IPS DF 4.7 (cell line): ENCODE measurements at regions not wholly inside any gene's neighbourhood (a gene's known extent, or its start where the extent isn't known, plus 50 kb on each side); places are given as distances from the start of the nearest gene placed in this dataset.
"Not testable (repeated sequence)": the region's sequence is repeated elsewhere in the genome, so short reads cannot be mapped to it uniquely, and the experiment has no call there.

Experiments
- DNase-seq: peaks from one replicate; pipeline ENCODE4 v3.0.0-alpha.2; 2013; ENCODE audit warnings: low spot score; ENCODE audit errors: extremely low read depth

DNA sequence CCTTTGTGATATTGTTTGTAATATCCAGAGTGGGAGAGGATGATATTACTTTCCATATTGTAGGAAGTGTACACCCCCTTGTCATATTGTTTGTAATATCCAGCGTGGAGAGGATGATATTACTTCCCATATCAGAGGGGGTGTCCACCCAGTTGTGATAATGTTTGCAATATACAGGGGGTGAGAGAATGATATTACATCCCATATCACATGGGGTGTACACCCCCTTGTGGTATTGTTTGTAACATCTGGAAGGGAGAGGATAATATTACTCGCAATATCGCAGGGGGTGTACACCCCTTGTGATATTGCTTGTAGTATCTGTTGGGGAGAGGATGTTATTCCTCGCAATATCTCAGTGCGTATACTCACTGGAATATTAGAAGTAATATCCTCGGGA, 61.5 kb downstream of the PRSS23 start:
- no peak for DNase-seq

DNA sequence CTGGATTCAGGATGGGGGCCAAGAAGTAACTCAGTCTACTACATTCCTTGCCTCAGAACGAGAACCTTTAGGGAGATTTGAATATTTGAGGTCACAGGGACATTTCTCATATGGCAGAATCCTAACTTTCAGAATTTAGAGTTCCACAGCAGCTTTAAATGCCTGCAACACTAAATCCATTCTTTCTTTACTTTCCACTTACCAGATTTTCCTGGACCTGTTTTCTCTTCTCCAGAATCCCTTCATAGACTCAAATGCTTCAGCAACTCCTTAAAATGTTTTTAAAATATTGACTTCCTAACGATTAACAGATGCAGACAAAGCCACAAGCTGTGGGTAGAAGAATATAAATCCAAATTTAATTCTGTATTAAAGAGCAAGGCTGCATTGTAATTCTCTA, 63.1 kb downstream of the PRSS23 start:
- no peak for DNase-seq

DNA sequence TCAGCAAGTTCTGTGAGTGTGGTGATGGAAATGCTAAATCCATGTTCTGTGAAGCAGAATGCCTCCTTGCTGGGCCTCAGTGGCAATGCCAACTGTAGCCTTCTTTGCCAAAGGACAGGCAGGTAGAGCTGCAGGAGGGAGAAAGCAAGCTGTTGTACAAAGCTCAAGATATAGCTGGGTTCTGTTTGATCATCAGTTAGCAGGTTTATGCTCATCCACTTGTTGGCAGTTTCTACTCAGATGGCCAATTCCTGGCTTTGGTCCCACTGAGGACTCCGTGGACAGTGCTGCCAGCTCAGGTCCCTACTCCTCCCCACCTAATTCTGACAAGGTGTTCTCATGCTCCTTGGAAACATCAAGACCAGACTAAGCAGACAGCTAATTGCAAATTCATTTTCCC, 65.1 kb downstream of the PRSS23 start:
- no peak for DNase-seq

DNA sequence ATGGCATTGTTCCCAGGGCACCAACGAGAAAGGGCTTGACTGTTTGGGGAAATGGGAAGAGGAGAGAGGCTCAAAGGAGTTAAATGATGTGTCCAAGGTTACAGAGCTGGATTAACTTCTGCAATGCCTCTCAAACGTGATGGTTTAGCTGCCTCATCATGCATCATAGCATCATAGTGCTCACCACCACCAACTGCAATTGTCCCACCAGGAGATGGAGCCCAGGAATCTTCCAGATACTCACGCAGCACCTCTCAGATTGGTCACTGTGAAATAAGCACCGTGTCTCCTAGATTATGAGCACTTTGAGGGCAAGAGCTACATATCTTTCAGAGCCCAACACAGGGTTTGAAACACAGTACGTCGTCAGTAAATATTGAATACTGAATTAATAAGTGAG, 69.2 kb downstream of the PRSS23 start:
- DNase-seq, result no peak

DNA sequence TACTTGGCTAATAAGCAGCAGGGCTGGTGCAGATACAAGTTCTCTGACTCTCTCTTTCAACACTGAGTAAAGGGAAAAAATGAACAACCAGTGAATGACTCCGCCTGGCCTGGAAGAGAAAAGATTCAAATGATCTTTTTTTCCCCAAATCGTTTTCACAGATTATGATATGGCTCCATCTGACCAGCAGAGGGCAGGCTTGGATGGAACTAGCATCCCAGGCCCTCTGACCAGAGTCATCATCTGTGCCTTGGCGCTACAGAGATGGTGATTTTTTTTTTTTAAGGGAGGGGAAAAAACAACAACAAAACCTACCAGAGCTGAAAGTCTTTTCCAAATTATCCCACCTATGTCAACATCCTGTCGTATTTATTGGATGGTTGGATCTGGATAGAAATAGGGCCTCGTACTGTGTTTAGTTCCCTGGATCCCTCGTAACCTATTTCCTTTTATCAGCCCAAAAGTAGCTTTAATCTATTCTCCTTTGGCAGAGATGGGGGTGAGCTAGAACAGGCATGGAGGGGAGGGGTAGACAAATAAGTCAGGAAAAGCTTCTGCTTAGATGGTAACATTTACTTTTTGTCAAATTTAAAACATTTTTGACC, 69.7 kb downstream of the PRSS23 start:
- DNase-seq, result peak; percentile 38

DNA sequence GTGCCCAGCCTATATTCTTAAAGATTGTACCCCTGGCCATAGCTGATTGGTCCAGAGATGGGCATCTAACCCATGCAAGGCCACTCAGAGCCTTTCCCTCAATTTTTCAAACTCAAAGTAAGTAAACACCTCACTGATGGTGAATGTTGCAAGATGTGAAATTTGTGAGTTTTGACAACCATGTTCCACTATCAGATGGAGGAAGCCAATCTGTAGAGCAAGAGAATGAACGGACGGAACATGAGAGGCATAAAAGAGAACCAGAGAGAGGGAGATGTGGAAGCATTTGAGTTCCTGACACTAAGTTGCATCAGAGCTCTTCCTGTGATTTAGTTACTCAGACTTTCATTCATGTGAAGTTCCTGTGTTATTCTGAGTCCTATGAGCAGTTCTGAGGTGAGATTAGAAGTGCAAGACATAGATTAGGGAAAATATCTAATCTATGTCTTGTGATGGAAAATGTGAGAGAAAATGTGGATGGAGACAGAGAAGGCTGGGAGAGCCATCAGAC, 73.3 kb downstream of the PRSS23 start:
- DNase-seq, result no peak

DNA sequence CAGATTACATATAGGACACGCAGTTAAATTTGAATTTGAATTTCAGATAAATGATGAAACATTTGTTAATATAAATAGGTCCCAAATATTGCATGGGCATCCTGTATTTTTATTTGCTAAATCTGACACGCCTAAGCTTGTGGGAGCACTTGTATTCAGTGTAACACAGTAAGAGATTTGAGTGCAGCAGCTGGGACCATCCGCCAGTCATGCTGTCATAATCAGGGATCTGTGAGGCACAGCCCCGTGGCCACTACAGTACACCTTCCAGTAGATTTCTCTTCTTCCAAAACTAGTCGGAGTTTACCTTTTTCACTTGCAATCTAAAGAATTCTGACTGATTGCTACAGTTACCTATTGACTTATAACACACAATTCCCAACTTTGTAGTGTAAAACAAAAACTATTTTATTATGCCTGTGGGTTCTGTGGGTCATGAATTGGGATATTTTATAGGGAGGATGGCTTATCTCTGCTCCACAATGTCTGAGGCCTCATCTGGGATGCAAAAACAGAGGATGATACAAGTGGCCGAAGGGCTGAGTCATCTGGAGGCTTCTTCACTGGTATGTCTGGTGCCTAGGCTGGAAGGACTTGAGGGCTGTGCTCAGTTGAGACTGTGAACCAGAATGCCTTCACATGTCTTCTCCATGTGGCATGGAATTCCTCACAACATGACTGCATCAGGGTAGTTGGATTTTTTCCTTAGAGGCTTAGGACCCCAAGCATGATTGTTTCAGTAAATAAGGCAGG, 74.1 kb downstream of the PRSS23 start:
- no peak for DNase-seq

DNA sequence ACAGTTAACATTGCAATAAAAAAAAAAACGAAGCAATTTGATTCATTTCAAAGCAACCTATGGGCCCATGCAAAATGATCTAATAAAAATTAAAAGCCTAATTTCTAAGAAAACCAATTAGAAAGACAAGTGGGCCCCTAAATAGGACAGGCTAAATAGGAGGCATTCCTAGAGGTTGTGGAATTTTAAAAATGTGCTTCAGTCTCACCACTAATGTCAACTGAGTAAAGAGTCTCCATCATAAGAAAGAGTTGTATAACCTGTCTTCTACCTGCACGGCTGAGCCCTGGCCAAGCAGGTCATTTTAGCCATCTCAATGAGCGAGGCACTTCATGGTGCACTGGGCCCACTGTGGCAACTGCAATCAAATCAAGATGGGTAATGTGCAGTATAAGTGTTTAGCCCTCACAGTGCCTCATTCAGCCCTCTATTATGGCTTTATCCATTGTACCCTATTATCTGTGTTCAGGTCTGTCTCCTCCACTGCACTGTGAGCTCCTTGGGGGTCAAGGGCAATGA, 76.4 kb downstream of the PRSS23 start:
- DNase-seq, result no peak

DNA sequence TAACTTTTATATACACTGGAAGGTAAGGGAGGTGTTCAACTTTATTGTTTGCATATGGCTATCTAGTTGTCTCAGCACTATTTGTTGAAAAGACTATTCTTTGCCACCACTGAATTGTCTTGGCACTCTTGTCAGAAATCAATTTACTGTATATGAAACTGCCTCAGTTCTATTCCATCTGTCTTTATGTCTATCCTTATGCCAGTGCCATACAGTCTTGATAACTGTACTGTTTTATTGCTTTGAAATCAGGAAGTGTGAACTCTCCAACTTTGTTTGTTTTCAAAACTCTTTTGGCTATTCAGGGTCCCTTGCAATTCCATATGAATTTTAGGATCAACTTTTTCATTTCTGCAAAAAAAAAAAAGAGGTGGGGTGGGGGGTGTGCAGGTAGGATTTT, 77.2 kb downstream of the PRSS23 start:
- no peak for DNase-seq

DNA sequence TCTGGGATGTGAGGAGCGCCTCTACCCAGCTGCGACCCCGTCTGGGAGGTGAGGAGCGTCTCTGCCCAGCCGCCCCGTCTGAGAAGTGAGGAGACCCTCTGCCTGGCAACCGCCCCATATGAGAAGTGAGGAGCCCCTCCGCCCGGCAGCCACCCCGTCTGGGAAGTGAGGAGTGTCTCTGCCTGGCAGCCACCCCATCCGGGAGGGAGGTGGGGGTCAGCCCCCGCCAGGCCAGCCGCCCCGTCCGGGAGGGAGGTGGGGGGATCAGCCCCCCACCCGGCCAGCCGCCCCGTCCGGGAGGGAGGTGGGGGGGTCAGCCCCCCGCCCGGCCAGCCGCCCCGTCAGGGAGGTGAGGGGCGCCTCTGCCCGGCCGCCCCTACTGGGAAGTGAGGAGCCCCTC, 76.0 kb downstream of the FZD4 start:
- not testable (repeated sequence) for DNase-seq

DNA sequence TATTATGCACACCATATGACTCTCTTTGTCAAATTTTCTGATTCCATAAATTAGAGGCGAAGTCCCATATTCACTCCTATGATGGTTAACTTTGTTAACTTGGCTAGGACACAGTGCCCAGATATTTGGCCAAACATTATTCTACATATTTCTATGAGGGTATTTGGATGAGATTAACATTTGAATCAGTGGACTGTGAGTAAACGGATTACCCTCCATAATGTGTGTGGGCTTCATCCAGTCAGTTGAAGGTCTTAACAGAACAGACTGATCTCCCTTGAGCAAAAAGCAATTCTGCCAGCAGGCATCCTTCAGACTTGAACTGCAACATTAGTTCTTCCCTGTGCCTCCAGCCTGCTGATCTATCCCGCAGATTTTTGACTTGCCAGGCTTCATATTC, 69.9 kb downstream of the FZD4 start:
- no peak for DNase-seq

DNA sequence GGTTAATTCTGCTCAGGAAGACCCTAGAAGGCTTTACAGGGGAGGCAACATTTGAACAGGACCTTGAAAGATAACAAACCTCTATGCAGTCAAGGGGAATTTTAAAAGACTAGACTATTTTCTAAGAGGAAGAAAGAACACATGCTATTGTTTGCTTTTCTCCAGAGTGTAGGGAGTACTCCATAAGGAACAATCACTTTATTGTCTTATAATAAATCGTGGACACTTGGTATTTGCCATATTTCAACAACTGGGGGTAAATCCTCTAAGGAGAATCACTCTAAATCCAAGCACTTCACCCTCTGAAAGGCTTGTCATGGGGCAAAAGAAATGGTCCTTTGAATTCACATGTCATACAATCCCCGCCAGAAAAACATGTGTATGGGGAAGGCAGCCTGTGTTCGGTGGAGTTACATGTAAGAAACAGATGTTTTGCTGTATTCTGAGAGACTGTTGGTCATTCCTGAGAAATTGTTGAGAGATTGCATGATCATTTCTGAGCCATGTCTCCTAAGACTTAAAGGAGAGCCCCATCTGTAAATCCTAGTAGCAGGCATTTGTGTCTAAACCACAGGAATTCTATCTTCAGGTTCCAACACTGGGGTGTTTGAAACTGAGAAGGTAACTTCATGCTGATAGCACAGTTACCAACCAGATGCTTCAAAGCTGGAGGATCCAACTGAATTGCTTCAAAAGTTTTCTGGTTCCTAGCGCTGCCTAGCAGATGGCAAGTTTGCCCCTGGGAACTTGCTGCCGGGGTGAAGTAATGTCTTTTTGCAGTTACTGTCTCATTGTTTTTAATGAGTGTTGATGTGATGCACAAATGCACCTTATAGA, 66.8 kb downstream of the FZD4 start:
- DNase-seq, result no peak

DNA sequence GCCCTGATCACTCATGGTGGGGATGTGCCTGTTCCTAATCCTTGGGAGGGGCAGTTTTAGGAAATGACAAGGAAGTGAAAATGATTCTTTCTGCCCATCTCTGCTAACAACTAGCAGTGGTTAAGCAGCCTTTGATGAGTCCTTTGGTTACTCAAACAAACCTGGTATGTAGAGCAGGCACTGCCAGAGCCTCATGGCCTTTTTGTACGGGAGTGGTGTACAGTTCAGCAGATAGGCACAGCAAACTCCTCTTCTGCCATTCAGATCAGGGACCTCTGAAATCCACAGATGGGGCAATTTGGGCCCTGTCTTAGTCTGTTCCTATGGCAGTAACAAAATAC, 66.2 kb downstream of the FZD4 start:
- no peak for DNase-seq

DNA sequence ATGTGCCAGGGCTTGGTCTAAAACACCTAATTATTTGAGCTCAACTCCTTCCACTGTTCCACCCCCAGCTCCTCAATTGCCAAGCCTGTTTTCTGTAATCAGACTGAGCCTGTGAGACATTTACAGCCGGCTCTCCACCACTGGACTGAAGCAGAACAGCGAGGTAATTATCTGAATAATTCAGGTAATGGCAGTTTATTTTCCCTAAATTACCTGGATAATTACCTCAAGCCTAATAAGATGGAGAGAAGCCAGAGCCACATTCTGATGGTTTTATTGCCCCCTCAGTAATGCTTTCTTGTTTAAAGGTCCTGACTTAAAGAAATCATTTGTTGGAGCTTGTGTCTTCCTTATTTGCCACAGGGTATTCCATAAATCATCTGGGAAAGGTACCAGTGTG, 64.2 kb downstream of the FZD4 start:
- no peak for DNase-seq

DNA sequence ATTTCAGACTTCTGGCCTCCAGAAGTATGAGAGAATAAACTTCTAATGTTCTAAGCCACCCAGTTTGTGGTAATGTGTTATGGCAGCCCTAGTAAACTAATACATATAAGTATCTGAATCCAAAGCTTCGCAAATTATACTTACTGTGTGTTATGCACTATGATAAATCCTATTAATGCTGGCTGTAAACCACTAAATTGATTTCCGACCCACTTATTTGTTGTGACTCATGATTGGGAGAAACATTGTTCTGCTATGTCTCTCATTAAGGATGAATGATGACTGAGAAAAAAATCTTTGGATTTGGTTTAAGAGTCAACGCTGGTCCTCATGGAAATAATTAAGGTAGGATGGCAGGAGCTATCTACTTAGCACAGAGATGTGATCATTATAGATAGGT, 62.0 kb downstream of the FZD4 start:
- no peak for DNase-seq
